ENCODE measurements at regions not wholly inside any gene's neighbourhood (a gene's known extent, or its start where the extent isn't known, plus 50 kb on each side); places are given as distances from the start of the nearest gene placed in this dataset.

DNA sequence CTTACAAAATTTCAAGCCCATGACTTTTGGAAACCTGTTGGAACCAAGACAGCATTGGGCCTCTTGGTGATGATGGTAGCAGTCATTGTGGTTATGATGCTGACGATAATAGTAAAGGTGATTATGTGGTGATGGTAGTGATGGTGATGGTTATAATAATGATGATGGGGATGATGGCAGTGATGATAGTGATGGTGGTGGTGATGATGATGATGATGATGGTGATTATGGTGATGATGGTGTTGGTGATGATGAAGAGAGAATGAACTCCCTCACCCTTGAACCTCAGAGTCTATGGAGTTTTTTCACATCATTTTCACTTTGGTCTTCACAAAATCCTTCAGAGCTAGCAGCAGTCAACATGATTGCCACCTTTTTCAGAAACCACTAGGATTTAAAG lies 105.3 kb upstream of the ASIC2 start:
- TF ChIP-seq, protein P1, sequence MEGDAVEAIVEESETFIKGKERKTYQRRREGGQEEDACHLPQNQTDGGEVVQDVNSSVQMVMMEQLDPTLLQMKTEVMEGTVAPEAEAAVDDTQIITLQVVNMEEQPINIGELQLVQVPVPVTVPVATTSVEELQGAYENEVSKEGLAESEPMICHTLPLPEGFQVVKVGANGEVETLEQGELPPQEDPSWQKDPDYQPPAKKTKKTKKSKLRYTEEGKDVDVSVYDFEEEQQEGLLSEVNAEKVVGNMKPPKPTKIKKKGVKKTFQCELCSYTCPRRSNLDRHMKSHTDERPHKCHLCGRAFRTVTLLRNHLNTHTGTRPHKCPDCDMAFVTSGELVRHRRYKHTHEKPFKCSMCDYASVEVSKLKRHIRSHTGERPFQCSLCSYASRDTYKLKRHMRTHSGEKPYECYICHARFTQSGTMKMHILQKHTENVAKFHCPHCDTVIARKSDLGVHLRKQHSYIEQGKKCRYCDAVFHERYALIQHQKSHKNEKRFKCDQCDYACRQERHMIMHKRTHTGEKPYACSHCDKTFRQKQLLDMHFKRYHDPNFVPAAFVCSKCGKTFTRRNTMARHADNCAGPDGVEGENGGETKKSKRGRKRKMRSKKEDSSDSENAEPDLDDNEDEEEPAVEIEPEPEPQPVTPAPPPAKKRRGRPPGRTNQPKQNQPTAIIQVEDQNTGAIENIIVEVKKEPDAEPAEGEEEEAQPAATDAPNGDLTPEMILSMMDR (IDR thresholded peaks at IDR 0.05; ENCODE audit: partially characterized antibody, unreplicated experiment) = no peak
- Mint-ChIP-seq H3K36me3 (ENCODE audit: unreplicated experiment) (peaks cover 5% of the 10 kb centered on the region), H3K27ac (ENCODE audit: unreplicated experiment) (no peak overlapping the region), H3K4me1 (ENCODE audit: low read depth, unreplicated experiment) (no peaks in the 10 kb centered on the region), H3K9me3 (ENCODE audit: unreplicated experiment) (no peaks in the 10 kb centered on the region), H3K27me3 (ENCODE audit: unreplicated experiment) (peaks cover 6% of the 10 kb centered on the region), H3K4me3 (ENCODE audit: unreplicated experiment) (no peak overlapping the region)
- no peak for DNase-seq

DNA sequence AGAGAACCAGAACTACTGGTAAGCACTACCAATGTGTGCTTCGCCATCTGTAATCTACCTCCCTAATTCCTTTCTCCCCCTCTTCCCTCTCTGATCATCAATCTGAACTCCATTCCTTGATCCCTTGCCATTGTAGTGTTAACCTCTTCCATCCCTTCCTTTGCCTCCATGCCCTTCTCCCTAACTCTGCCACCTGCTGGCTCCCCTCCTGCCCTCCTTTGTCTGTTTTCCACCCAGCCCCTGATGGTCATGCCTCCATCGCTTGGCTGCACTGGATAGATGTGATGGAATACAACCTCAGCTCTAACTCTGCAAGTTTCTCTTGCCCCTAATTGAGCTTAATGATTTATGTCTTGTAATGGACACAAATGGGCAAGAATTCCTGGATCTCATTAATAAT lies 108.2 kb upstream of the ASIC2 start:
- Mint-ChIP-seq H3K36me3 (ENCODE audit: unreplicated experiment) (peaks cover 5% of the 10 kb centered on the region), H3K27ac (ENCODE audit: unreplicated experiment) (no peak overlapping the region), H3K27me3 (ENCODE audit: unreplicated experiment) (peaks cover 8% of the 10 kb centered on the region), H3K4me3 (ENCODE audit: unreplicated experiment) (no peak overlapping the region), H3K4me1 (ENCODE audit: low read depth, unreplicated experiment) (peaks cover 3% of the 10 kb centered on the region), H3K9me3 (ENCODE audit: unreplicated experiment) (peaks cover 4% of the 10 kb centered on the region)
- DNase-seq = no peak
- TF ChIP-seq, protein P1 (IDR thresholded peaks at IDR 0.05; ENCODE audit: partially characterized antibody, unreplicated experiment) = no peak

DNA sequence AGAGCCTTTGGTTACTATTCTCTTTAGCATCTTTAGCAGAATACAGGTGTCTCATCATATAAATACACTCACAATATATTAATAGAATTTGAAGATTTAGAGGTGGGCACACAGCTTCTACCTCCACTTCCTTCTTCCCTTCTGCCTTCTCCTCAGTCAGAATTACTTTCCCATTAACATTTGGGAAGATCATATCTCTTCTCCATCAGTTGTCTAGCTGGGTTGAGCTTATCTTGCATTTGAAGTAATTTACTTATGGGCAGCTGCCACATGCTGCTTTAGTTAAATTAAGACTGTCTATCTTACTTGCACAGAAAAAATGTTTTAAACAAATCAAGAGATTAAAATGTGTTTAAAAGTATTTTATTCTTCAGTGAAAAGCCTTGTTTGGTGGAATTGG lies 110.1 kb upstream of the ASIC2 start:
- peaks cover 5% of the 10 kb centered on the region for H3K36me3 Mint-ChIP-seq (ENCODE audit: unreplicated experiment)
- no peak overlapping the region for H3K27ac Mint-ChIP-seq (ENCODE audit: unreplicated experiment)
- TF ChIP-seq, protein P1 (IDR thresholded peaks at IDR 0.05; ENCODE audit: partially characterized antibody, unreplicated experiment) = no peak

DNA sequence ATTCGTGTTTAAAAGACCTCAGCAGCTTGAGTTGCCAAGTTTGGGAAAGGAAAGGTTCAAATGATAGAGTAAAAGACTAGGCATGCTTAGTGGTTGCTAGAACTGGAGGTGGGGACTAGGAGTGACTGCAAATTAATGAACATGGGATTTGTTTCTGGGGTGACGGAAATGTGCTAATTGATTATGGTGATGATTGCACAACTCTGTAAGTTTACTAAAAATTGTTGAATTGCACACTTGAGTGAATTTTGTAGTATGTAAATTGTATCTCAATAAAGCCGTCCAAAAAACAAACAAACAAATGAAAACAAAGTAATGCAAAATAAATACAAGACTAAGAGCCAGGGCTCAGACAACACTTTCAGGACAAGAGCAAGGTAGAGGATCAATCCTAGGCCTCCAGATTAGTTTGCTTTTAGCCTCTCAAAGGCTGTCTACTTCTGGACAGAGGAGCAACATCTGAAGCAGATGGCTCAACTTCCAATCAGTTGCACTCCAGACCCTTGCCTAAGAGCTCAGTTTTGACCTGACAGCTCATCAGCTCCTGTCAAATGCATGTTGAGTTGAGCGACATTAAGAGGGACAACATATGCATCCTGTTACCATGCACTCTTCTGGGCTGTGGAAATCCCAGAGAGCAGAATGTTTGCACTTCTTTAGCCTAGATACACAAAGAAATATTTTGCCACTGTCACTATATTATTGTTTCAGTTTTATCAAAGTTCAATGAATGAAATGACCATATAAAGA lies 111.2 kb upstream of the ASIC2 start:
- TF ChIP-seq, protein P1 (IDR thresholded peaks at IDR 0.05; ENCODE audit: partially characterized antibody, unreplicated experiment) = no peak
- Mint-ChIP-seq H3K9me3 (ENCODE audit: unreplicated experiment) (peaks cover 4% of the 10 kb centered on the region), H3K27me3 (ENCODE audit: unreplicated experiment) (peaks cover 6% of the 10 kb centered on the region), H3K4me3 (ENCODE audit: unreplicated experiment) (no peak overlapping the region), H3K27ac (ENCODE audit: unreplicated experiment) (no peak overlapping the region), H3K4me1 (ENCODE audit: low read depth, unreplicated experiment) (peaks cover 3% of the 10 kb centered on the region), H3K36me3 (ENCODE audit: unreplicated experiment) (no peaks in the 10 kb centered on the region)
- DNase-seq = no peak

More for the DNA sequence above, 110.1 kb upstream of the ASIC2 start:
- peaks cover 3% of the 10 kb centered on the region for H3K4me1 Mint-ChIP-seq (ENCODE audit: low read depth, unreplicated experiment)
- no peak for DNase-seq
- no peak overlapping the region for H3K4me3 Mint-ChIP-seq (ENCODE audit: unreplicated experiment)
- peaks cover 4% of the 10 kb centered on the region for H3K9me3 Mint-ChIP-seq (ENCODE audit: unreplicated experiment)
- peaks cover 8% of the 10 kb centered on the region for H3K27me3 Mint-ChIP-seq (ENCODE audit: unreplicated experiment)

DNA sequence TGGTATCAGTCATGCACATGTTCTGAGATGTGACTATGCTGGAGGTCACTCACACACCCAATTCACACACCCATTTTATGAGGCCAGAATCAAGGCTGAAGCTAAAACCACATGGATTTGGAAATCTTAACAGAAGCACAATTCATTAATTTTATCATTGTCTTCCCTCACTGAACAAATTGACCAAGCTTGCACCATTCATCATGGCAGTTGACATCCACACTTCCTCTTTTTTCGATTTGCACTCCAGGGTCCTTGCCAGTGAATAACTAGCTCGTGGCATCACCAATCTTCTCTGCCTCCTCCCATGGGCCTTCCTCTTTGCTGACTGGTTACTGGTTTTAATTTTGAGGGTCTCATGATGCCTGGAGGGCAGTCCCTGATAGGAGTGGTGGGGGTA lies 123.0 kb upstream of the ASIC2 start:
- DNase-seq = no peak
- no peaks in the 10 kb centered on the region for H3K27me3 Mint-ChIP-seq (ENCODE audit: unreplicated experiment)
- no peaks in the 10 kb centered on the region for H3K36me3 Mint-ChIP-seq (ENCODE audit: unreplicated experiment)

More for the DNA sequence above, 123.0 kb upstream of the ASIC2 start:
- Mint-ChIP-seq H3K4me1 (ENCODE audit: low read depth, unreplicated experiment) (peaks cover 4% of the 10 kb centered on the region), H3K9me3 (ENCODE audit: unreplicated experiment) (peaks cover 5% of the 10 kb centered on the region), H3K4me3 (ENCODE audit: unreplicated experiment) (no peak overlapping the region), H3K27ac (ENCODE audit: unreplicated experiment) (no peak overlapping the region)
- TF ChIP-seq, protein P1 (IDR thresholded peaks at IDR 0.05; ENCODE audit: partially characterized antibody, unreplicated experiment) = no peak

Data from glutamatergic neuron (in vitro differentiated cells).